ENCODE measurements at regions not wholly inside any gene's neighbourhood (a gene's known extent, or its start where the extent isn't known, plus 50 kb on each side); places are given as distances from the start of the nearest gene placed in this dataset.
"Not testable (repeated sequence)": the region's sequence is repeated elsewhere in the genome, so short reads cannot be mapped to it uniquely, and the experiment has no call there.

GRCh38 chr21:10369289-10369688, 152.1 kb upstream of the TPTE start:
- 33 to 42% methylated on average over 1 of the region's 1 CpG for WGBS, 2 donors
- intact Hi-C loops (cut with DNase I; ENCODE audit: low total_unique reads); H3K4me1 ChIP-seq; H3K27me3 ChIP-seq; DNase-seq; H3K36me3 ChIP-seq (ENCODE audit: low read depth, missing control alignments); H3K9me3 ChIP-seq; H3K4me3 ChIP-seq; H3K27ac ChIP-seq: not testable (repeated sequence)

GRCh38 chr21:10377758-10378157, 143.6 kb upstream of the TPTE start:
- H3K9me3 ChIP-seq; intact Hi-C loops (cut with DNase I; ENCODE audit: low total_unique reads): not testable (repeated sequence)
- 57 to 66% methylated on average over 10 of the region's 10 CpGs for WGBS, 2 donors

GRCh38 chr21:10379816-10380215, 141.6 kb upstream of the TPTE start:
- H3K36me3 ChIP-seq (ENCODE audit: low read depth, missing control alignments); DNase-seq; H3K9me3 ChIP-seq; H3K4me1 ChIP-seq; H3K27me3 ChIP-seq; intact Hi-C loops (cut with DNase I; ENCODE audit: low total_unique reads); H3K27ac ChIP-seq; H3K4me3 ChIP-seq: not testable (repeated sequence)
- 78 to 85% methylated on average over 9 of the region's 9 CpGs for WGBS, 2 donors

More at GRCh38 chr21:10377758-10378157, 143.6 kb upstream of the TPTE start:
- DNase-seq; H3K4me3 ChIP-seq; H3K27me3 ChIP-seq; H3K36me3 ChIP-seq (ENCODE audit: low read depth, missing control alignments); H3K4me1 ChIP-seq; H3K27ac ChIP-seq: not testable (repeated sequence)

GRCh38 chr21:10381687-10382060, 139.7 kb upstream of the TPTE start:
- intact Hi-C loops (cut with DNase I; ENCODE audit: low total_unique reads); H3K27ac ChIP-seq; H3K4me1 ChIP-seq; H3K4me3 ChIP-seq; H3K36me3 ChIP-seq (ENCODE audit: low read depth, missing control alignments); DNase-seq; H3K27me3 ChIP-seq; H3K9me3 ChIP-seq: not testable (repeated sequence)
- 76 to 78% methylated on average over 6 of the region's 6 CpGs for WGBS, 2 donors

GRCh38 chr21:10382135-10382534, 139.2 kb upstream of the TPTE start:
- WGBS, 2 donors, result 62 to 65% methylated on average over 8 of the region's 8 CpGs
- H3K36me3 ChIP-seq (ENCODE audit: low read depth, missing control alignments); intact Hi-C loops (cut with DNase I; ENCODE audit: low total_unique reads); H3K9me3 ChIP-seq; H3K4me1 ChIP-seq; H3K27ac ChIP-seq; H3K4me3 ChIP-seq; H3K27me3 ChIP-seq; DNase-seq: not testable (repeated sequence)

GRCh38 chr21:10382580-10382979, 138.8 kb upstream of the TPTE start:
- DNase-seq; H3K4me3 ChIP-seq; H3K27ac ChIP-seq; intact Hi-C loops (cut with DNase I; ENCODE audit: low total_unique reads); H3K9me3 ChIP-seq; H3K4me1 ChIP-seq; H3K27me3 ChIP-seq; H3K36me3 ChIP-seq (ENCODE audit: low read depth, missing control alignments): not testable (repeated sequence)
- WGBS, 2 donors, result 47 to 60% methylated on average over 5 of the region's 5 CpGs

- H3K27ac ChIP-seq; intact Hi-C loops (cut with DNase I; ENCODE audit: low total_unique reads); H3K4me3 ChIP-seq; DNase-seq; H3K9me3 ChIP-seq; H3K27me3 ChIP-seq; H3K36me3 ChIP-seq (ENCODE audit: low read depth, missing control alignments); H3K4me1 ChIP-seq: not testable (repeated sequence)
- WGBS, 2 donors, result 62 to 64% methylated on average over 10 of the region's 10 CpGs
Observed at GRCh38 chr21:10383571-10383970, 137.8 kb upstream of the TPTE start.

- H3K4me1 ChIP-seq; intact Hi-C loops (cut with DNase I; ENCODE audit: low total_unique reads); H3K4me3 ChIP-seq; H3K36me3 ChIP-seq (ENCODE audit: low read depth, missing control alignments); H3K9me3 ChIP-seq; DNase-seq; H3K27ac ChIP-seq; H3K27me3 ChIP-seq: not testable (repeated sequence)
- 41 to 51% methylated on average over 3 of the region's 3 CpGs for WGBS, 2 donors
Observed at GRCh38 chr21:10384304-10384861, 137.0 kb upstream of the TPTE start.

- H3K27me3 ChIP-seq; H3K9me3 ChIP-seq; intact Hi-C loops (cut with DNase I; ENCODE audit: low total_unique reads); H3K27ac ChIP-seq; H3K4me3 ChIP-seq; DNase-seq; H3K4me1 ChIP-seq; H3K36me3 ChIP-seq (ENCODE audit: low read depth, missing control alignments): not testable (repeated sequence)
- WGBS, 2 donors, result 60 to 74% methylated on average over 3 of the region's 3 CpGs
Observed at GRCh38 chr21:10385202-10385601, 136.2 kb upstream of the TPTE start.

- intact Hi-C loops (cut with DNase I; ENCODE audit: low total_unique reads); H3K27me3 ChIP-seq; H3K36me3 ChIP-seq (ENCODE audit: low read depth, missing control alignments); H3K27ac ChIP-seq; H3K9me3 ChIP-seq; DNase-seq; H3K4me3 ChIP-seq; H3K4me1 ChIP-seq: not testable (repeated sequence)
- WGBS, 2 donors, result 59 to 61% methylated on average over 13 of the region's 13 CpGs
Observed at GRCh38 chr21:10385898-10386527, 135.4 kb upstream of the TPTE start.

- H3K9me3 ChIP-seq; H3K27me3 ChIP-seq; H3K4me1 ChIP-seq; H3K36me3 ChIP-seq (ENCODE audit: low read depth, missing control alignments); H3K4me3 ChIP-seq; DNase-seq; intact Hi-C loops (cut with DNase I; ENCODE audit: low total_unique reads); H3K27ac ChIP-seq: not testable (repeated sequence)
- 38 to 44% methylated on average over 3 of the region's 3 CpGs for WGBS, 2 donors
Observed at GRCh38 chr21:10387692-10388450, 133.5 kb upstream of the TPTE start.

- H3K4me3 ChIP-seq; H3K27me3 ChIP-seq; H3K4me1 ChIP-seq; H3K36me3 ChIP-seq (ENCODE audit: low read depth, missing control alignments); intact Hi-C loops (cut with DNase I; ENCODE audit: low total_unique reads); DNase-seq; H3K9me3 ChIP-seq; H3K27ac ChIP-seq: not testable (repeated sequence)
- WGBS, 2 donors, result 46 to 54% methylated on average over 9 of the region's 9 CpGs
Observed at GRCh38 chr21:10388625-10389024, 132.8 kb upstream of the TPTE start.

All from testis (tissue), 2 donors.